NCI-H345 (cell line): ENCODE measurements at regions not wholly inside any gene's neighbourhood (a gene's known extent, or its start where the extent isn't known, plus 50 kb on each side); places are given as distances from the start of the nearest gene placed in this dataset.
"Not testable (repeated sequence)": the region's sequence is repeated elsewhere in the genome, so short reads cannot be mapped to it uniquely, and the experiment has no call there.

ENCODE experiments used
- DNase-seq: peaks from one replicate; lab custom pipeline; 2025; lab: John Stamatoyannopoulos, UW

DNA sequence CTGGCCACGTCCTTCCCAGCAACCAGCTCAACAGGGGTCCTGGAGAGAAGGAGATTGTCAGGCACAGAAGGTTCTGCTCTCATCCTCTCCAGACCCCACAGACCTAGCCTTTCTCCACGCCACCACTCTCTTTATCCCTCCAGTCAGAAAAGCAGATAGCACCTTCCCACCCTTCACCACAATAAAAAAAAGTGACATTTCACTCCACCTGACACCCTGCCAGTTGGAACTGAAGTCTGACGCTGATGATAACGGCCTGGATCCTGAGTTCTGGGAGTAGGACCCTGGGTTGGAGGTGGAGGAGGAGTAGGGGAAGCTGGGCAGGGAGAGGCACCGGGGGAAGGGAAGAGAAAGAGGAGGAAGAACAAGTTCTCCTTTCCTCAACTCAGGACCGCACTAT lies 127.5 kb upstream of the ANO1 start:
- no peak for DNase-seq

DNA sequence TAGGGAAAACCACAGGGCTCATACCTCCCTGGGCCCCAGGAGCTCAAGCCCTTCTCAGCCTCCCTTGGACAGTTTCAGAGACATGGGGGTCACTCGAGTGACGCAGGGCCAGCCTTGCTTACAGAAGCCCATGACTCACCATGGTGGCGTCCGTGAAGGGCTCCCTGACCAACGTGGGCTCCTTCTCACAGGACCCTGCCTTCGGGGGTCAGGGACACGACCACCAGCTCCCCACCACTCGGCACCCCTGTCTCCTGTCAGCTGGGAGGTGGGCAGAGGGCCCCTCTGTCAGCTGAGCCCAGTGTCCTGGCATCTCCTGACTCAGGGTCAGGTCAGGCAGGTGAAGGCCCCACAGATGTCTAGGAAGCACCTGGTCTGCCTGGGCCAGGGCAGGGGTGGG lies 126.3 kb upstream of the ANO1 start:
- DNase-seq, result no peak

GRCh38 chr11:69952229-69952975 lies 125.7 kb upstream of the ANO1 start:
- DNase-seq, result not testable (repeated sequence)

- DNase-seq, result no peak
These were observed 124.8 kb upstream of the ANO1 start for GRCh38 chr11:69953356-69953755.

DNA sequence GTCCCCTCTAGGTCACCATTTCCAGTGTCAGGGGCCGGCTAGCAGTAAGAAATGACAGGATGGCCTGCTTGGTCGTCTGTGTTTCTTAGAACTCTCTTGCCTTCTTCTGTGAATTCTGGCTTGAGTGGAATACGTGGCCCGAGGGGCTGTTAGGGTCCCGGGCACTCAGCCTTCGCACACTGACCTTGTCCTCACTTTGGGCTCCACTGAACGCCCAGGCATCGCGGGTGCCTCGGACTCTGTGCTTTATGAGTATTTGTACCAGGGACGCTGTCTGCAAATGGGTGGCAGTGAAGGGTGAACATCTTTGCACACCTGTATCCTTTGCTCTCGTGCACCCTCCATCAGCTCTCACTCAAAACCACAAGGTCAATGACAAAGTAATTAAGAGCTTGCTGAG lies 123.4 kb upstream of the ANO1 start:
- DNase-seq, result no peak

DNA sequence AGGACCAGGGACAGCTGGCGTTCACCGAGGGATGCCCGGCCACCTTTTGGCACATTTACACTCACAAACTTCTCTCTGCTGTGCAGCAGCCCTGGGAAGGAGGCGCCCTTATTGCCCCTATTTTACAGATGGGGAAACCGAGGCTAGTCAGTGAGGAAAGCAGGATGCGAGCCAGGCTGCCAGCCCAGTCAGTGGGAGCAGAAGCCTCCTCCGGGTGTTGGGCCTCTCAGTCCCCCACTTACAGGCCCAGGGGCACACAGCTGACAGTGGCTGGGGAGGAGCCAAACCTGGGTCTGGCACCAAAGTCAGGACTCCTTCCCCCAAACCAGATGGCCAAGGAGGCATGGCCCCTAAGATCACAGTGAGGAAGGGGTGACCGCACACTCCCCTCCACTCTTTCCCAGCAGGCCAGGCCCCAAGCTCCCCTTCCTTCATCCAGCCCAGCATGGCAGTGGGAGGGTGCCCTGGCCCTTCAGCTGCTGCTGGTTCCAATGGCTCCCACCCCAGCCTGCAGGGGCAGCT lies 121.4 kb upstream of the ANO1 start:
- no peak for DNase-seq

DNA sequence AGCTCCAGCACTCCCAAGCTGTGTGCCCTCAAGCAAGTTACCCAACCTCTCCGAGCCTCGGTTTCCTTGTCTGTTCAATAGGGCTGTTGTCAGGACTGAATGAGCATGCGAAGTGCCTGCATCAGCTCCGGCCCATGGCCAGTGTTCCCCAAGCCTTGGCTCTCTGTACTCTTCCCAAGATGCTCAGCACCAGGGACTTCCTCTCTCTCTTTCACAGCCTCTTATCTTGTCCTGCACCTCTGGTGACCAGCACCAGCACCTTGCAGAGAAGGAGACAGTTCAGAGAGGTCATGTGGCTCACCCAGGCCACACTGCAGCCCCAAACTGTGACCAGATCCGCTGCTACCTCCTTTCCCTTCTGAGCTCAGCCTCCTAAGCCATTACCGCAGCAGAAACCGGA lies 120.3 kb upstream of the ANO1 start:
- no peak for DNase-seq

- no peak for DNase-seq
These were observed 119.8 kb upstream of the ANO1 start for GRCh38 chr11:69958308-69958707.

- DNase-seq, result no peak
These were observed 118.7 kb upstream of the ANO1 start for GRCh38 chr11:69959461-69959860.

DNA sequence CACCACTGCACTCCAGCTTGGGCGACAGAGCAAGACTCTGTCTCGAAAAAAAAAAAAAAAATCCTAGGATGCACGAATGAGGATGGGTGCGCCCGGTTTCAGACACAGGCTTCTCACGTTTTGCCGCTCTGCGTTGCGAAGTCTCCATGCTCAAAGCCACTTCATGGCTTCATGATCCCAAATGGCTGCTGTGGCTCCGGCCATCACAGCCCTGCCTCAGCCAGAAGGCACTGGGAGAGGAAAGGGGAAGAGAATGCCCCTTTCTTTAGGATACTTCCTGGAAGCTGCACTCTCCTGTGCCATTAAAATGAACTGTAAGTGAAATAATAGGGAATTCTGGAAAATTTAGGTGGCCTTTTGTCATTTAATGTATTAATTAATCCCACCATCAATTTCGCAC lies 116.4 kb upstream of the ANO1 start:
- DNase-seq, result no peak

DNA sequence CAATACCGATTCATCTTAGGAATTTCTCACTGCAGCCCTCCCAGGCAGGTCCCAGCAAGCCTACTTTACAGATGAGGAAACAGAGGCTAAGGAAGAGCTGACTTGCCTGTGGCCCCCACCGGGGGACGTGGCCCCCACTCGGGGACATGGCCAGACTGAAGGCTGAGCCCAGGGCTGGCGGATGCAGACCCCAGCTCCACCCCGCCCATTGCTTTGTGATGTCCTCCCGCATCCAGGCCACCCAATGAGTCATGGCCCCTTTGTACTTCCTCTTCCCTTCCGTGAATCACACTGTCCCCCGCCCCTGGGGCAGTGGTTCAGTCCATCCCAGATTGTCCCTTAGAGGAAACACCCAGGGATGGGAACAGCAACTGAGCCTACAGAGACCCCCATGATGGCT lies 116.0 kb upstream of the ANO1 start:
- DNase-seq, result no peak

- DNase-seq, result no peak
These were observed 114.4 kb upstream of the ANO1 start for GRCh38 chr11:69963533-69964246.

DNA sequence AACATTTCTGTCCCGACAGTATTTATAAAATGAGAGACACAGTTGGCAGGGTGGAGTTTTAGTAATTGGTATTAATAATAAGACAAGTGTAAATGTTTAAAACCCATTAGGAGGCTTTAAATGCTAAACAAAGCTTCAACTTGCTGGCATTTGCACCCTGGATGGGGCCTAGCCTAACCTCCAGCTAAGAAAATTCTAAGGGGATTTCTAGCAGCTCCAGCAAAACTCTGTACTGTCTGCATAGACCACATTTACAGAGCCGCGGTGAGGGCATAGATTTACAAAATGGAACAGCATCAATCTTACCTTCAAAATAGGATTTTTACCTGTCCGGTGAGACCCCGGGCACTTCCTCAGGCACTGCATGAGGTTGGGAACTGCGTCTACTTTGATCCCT lies 113.9 kb upstream of the ANO1 start:
- DNase-seq, result no peak

GRCh38 chr11:69965821-69966582 lies 112.1 kb upstream of the ANO1 start:
- DNase-seq, result no peak

GRCh38 chr11:69966583-69966835 lies 111.6 kb upstream of the ANO1 start:
- no peak for DNase-seq

- no peak for DNase-seq
These were observed 111.1 kb upstream of the ANO1 start for GRCh38 chr11:69966910-69967483.

DNA sequence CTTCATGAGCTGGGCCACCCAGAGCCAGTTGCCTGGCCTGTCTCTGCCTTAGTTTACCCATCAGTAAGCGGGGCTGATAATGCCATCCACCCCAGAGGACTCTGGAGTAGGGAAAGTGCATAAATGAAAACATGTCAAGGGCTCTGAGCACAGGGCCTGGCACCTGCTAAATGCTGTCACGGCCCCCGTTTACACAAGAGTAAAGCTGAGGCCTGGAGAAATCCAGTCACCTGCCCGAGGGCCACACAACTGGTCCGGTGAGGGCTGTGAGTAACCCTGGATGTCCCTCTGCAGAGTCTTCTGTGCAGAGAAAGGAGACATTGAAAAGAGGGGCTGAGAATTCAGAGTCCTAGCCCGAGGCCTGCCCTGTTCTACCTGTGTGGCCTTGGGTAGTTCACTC lies 110.6 kb upstream of the ANO1 start:
- no peak for DNase-seq

- no peak for DNase-seq
These were observed 109.4 kb upstream of the ANO1 start for GRCh38 chr11:69968396-69969347.

DNA sequence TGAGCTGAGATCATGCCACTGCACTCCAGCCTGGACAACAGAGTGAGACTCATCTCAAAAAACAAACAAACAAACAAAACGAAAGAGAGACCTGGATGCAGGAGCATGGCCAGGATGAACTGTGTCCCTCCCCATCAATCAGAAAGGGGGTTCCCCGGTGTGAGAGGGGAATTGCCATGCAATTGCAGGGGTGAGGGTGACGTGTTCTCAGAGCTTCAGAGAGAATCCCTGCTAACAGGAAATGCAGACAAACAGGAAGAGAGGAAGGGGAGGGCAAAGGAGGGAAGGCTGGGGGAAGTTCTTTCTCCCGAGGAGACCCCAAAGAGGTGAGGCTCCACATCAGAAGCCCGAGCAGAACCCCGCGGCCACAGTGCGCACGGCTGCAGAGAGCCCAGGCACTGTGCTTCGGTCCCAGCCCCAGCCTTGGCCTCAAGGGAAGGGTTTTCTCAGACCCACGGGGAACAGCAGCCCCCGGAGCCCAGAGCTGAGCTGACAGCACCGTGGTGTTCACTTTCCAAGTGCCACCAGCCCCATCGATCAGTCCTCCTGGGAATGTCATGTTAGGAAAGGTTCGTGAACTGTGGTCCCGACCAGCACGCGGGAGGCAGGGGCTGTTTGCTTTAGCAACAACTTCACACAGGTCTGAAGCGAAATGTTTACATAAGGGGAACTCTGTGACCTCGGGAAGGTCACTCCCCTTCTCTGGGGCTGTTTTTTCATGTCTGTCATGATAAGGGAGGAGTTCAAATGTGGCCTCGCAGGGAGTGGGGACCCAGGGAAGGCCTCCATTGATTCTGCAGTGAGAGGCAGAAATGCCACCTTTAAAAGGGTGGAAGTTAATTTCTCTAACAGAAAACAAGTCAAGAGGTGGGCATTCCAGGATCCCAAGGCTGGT lies 108.0 kb upstream of the ANO1 start:
- no peak for DNase-seq

GRCh38 chr11:69970785-69971535 lies 107.2 kb upstream of the ANO1 start:
- DNase-seq, result no peak
